Bone marrow (tissue), 2 donors: ENCODE measurements at regions not wholly inside any gene's neighbourhood (a gene's known extent, or its start where the extent isn't known, plus 50 kb on each side); places are given as distances from the start of the nearest gene placed in this dataset.

ENCODE experiments used
- DNase-seq, 2 donors: peaks; one replicate each; lab custom pipeline; 2025; lab: John Stamatoyannopoulos, UW

GRCh38 chrX:134717698-134718097, 59.4 kb upstream of the PLAC1 start:
- DNase-seq, result no peak

DNA sequence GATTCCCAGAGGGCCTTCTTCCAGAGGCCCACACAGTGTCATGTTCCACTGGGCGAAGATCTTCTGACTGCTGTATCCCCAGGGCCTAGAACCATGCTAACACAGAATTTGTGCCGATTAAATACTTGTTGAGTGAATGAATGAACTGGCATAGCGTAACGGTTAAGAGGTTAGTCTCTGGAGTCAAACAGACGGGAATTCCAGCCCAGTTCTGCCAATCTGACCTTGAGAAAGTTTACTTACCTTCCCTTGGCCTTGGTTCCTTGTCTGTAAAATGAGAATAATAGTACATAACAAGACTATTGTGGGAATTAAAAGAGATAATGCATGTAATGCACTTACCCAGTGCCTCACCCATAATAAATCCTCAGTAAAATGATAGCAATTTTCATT, 58.3 kb upstream of the PLAC1 start:
- DNase-seq, result no peak

- DNase-seq, result no peak
These were observed 57.8 kb upstream of the PLAC1 start for GRCh38 chrX:134715930-134716619.

DNA sequence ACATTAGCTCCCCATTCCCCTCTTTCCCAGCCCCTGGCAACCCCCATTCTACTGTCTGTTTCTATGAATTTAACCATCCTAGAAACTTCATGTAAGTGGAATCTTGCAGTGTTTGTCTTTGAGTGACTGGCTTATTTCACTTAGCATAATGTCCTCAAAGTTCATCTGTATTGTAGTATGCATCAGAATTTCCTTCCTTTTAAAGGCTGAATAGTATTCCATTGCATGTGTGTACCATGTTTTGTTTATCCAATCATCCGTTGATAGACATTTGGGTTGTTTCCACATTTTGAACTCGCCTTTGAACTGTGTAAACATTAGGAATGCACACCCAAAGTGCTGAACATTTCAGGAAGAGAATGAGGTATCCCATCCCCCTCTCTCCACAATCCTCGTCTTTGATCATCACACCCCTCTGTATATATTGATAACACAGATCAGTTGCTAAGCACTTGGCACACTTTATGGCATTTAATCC, 56.4 kb upstream of the PLAC1 start:
- DNase-seq, result no peak

- DNase-seq, result no peak
These were observed 55.4 kb upstream of the PLAC1 start for GRCh38 chrX:134713618-134714107.

DNA sequence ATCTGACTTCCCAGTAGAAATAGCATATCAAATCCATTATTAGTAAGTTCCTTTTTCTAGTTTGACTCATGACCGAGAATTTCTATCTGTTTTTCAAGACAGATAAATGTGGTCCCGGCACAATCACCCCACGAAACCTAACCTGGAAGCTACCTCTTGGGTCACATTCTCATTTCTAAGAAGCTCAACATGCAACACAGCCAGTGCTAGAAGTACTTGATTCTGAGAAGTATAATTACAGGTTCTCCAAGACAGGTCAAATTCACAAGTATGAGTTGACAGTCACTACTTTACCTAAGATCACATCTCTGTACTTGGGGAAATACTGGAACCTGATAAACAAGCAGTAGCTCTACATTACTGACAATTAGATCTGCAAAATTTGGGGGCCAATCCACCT, 54.0 kb upstream of the PLAC1 start:
- DNase-seq, result no peak

GRCh38 chrX:134711135-134711921, 53.1 kb upstream of the PLAC1 start:
- DNase-seq, result no peak
